ENCODE measurements at regions not wholly inside any gene's neighbourhood (a gene's known extent, or its start where the extent isn't known, plus 50 kb on each side); places are given as distances from the start of the nearest gene placed in this dataset.
"Not testable (repeated sequence)": the region's sequence is repeated elsewhere in the genome, so short reads cannot be mapped to it uniquely, and the experiment has no call there.

- DNase-seq, result no peak
Observed at GRCh38 chr9:78676009-78676408, 379.1 kb downstream of the PSAT1 start.

DNA sequence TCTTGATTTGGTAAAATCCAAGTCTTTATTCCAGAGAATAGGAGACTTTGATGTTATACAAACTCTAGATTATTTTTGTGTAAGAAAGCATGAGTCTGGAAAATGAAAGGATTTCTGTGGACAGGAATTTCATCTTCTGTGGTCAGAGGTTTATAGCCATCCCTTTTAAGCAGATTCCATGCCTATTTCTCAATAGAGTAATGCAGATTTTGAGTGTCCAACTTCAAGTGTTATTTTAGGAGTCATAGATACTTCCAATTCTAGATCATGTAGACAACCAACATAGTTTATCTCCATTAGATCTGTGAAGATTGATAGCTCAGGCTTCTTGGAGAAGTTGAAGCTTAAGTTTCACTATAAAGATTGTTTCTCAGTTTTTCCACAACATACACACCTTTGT lies 379.7 kb downstream of the PSAT1 start:
- no peak for DNase-seq

DNA sequence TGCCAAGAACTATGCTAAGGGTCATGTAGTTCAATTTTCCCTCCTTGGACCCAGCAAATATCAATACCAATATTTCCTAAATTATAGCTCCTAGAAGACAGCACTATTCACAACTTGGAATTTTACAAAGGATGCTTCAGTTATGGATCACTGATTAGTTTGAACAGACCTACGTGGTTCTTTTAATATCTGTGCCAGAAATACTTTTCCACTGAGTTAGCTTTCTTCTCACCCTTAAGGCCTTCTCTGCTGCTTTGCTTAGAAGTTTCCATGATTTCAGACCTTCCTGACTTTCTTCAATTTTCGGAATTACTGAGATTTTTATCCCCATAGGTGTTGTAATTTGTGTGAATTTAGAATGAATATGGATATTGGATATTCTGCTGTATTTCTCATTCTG lies 380.4 kb downstream of the PSAT1 start:
- DNase-seq, result no peak

- DNase-seq, result no peak
Observed at GRCh38 chr9:78678877-78679276, 382.0 kb downstream of the PSAT1 start.

DNA sequence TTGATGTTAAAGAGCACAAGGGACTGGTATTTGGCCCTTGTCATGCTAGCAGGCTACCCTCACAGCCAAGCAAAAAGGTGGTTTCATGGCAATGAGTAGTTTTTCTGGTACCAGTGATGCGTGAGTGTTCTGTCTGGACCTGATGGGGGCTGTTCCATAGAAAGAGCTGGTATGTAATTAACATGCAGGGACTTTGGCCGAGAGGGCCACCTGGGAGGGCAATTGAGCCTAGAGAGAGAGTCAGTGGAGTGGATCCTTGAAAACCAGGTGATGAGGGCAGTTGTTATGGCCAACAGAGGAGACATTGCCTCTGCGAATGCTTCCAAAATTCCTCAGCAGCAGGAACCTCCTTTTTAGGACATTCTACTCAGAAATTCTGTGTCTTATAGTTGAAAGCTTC lies 383.3 kb downstream of the PSAT1 start:
- no peak for DNase-seq

GRCh38 chr9:78682216-78682615 lies 385.3 kb downstream of the PSAT1 start:
- no peak for DNase-seq

DNA sequence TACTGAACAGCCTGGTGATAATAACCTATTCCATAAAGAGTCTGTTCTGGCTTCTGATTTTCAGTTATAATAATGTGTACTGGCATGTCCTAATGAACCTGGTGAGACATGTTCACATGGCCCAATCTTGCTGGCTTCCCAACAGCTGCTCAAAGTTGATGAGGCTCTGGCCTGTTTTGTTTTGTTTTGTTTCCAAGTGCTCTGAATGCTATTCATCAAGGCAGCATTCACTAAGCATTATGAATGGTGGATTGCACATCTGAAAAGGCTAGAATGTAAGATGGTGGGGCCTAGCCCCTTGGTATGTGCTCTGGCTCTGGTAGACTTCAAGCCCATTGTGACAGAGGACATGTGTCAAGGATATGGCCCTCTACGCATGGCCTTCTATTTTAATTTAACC lies 388.5 kb downstream of the PSAT1 start:
- no peak for DNase-seq

DNA sequence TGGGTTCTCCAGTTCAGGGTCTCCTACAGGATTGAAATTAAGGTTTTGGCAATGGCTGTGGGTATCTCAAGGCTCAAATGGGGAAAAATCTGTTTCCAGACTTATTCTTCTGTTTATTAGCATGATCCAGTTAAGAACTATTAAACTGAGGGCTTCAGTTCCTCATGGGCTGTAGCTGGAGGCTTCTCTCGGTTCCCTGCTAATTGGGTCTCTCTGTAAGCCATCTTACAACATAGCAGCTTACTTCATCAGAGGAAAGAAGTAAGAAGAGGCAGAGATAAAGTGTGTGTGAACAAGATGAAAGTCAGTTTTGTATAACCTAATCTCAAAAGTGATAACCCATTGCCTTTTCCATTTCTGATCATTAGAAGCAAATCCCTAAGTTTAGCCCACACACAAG lies 391.9 kb downstream of the PSAT1 start:
- no peak for DNase-seq

GRCh38 chr9:78691542-78691941 lies 394.6 kb downstream of the PSAT1 start:
- DNase-seq, result no peak

DNA sequence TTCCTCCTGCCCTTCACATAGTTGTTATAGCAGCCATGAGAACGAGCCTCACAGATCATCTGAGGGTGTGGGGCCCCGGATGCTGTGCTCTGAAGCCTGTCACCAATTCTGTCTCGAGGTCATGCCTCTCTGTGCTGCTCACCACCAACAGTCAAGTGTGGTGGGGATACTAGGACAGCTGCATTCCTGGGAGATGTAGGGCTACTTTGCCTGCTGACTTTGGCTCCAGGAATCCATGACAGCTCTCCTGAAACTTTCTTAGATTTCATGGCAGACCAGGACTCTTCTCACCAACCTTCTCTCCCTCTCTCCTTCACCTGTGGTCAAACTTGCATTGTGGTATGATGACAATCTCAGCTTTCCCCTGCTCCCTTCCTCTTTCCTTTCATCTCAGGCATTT lies 395.9 kb downstream of the PSAT1 start:
- DNase-seq, result no peak

DNA sequence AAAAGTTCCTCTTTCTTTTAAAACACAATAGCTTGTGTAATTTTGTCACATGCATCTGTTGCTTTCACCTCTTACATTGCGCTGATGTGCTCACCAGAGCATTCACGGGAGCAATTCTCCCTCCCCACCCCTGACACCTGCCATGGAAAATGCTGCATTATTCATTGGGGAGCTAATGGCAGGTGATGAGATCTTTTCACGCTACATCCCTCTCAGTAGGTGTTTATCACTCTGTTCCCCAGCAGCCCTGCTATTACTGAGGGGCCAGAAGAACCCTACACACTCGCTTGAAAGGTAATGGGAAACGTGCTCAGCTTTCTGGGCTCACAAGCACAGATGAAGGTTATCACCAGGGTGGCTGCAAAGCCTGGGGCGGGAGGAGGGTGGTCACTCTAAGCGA lies 398.0 kb downstream of the PSAT1 start:
- DNase-seq, result no peak

DNA sequence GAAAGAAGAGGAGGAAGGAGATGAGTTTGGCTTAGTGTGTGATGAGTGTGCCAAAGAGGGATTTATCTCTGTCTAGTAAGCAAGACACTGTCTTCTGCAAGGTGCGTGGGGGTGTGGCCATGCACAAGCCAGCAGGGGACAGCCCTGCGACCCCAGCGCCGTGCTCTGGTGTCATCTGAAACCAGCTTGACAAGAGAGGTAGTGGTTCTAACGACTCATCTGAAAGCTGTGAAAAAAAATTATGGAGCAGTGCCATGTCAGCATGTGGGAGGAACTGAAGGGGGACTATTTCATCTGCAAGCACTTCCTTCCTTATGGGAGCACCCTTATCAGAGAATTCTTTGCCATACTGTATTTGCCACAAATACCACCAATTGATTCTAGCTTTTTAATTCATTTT lies 398.6 kb downstream of the PSAT1 start:
- no peak for DNase-seq

GRCh38 chr9:78697618-78698017 lies 400.7 kb downstream of the PSAT1 start:
- DNase-seq, result no peak

GRCh38 chr9:78698371-78698770 lies 401.4 kb downstream of the PSAT1 start:
- DNase-seq, result no peak

DNA sequence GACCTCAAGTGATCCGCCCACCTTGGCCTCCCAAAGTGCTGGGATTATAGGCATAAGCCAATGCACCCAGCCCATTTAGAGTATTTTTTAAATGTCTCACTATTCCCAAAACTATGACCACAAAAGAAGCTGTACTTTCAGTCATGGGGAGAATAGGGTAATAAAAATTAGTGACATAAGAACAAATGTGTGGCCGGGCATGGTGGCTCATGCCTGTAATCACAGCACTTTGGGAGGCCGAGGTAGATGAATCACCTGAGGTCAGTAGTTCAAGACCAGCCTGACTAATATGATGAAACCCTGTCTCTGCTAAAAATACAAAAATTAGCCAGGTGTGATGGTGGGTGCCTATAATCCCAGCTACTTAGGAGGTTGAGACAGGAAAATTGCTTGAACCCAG lies 402.3 kb downstream of the PSAT1 start:
- DNase-seq, result not testable (repeated sequence)

GRCh38 chr9:78704153-78704552 lies 407.2 kb downstream of the PSAT1 start:
- DNase-seq, result not testable (repeated sequence)

DNA sequence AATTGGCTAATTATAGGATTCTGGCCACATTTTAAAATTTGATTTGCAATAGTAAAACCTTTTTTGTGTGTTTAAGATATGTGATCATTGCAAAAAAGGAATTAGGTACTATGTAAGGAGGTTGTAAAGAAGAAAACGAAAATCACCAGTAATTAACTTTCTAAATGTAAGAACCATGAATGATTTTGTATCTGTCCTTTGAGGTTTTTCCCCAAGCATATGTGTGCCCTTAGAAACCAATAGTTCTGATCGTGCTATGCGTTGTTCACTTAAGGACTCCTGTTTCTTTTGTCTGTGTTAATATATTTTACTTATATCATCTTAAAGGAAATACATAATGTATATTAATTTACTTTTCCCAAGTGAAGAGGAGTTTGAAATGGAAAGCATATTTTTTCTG lies 410.2 kb downstream of the PSAT1 start:
- no peak for DNase-seq

GRCh38 chr9:78707481-78707991 lies 410.6 kb downstream of the PSAT1 start:
- no peak for DNase-seq

- no peak for DNase-seq
Observed at GRCh38 chr9:78712903-78713613, 416.1 kb downstream of the PSAT1 start.

- DNase-seq, result no peak
Observed at GRCh38 chr9:78713614-78714405, 416.9 kb downstream of the PSAT1 start.

- no peak for DNase-seq
Observed at GRCh38 chr9:78714576-78714975, 417.7 kb downstream of the PSAT1 start.

DNA sequence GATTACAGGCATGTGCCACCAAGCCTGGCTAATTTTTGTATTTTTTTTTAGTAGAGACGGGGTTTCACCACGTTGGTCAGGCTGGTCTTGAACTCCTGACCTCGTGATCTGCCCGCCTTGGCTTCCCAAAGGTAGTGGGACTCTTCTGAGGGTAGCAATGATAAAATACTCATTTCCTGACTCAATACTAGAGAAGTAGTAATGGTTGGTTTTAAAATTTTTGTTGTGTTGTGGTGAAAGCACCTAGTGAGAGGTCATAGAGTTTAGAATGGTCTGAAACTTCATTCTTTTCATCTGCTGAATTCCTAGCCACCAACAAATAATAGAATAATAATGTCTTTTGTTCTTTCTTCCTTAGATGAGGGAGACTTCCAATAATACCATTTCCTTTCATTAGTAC lies 422.1 kb downstream of the PSAT1 start:
- DNase-seq, result not testable (repeated sequence)

GRCh38 chr9:78724896-78725295 lies 428.0 kb downstream of the PSAT1 start:
- no peak for DNase-seq

GRCh38 chr9:78725503-78725902 lies 428.6 kb downstream of the PSAT1 start:
- no peak for DNase-seq

Measured in stimulated activated CD4-positive, alpha-beta T cell treated with anti-CD3 and anti-CD28 coated beads, Interleukin-4, amount 100 ng/mL, for 1 hour (primary cell).